ENCODE measurements at regions not wholly inside any gene's neighbourhood (a gene's known extent, or its start where the extent isn't known, plus 50 kb on each side); places are given as distances from the start of the nearest gene placed in this dataset.
A peak's percentile ranks its signal among the peaks of the same experiment; 100 is the strongest.

GRCh38 chr6:47134476-47135189 lies 92.5 kb upstream of the ADGRF1 start (continued):
- TF ChIP-seq TFDP1 (CRISPR knock-in tag; IDR thresholded peaks at IDR 0.05; ENCODE audit: borderline replicate concordance) (no peak), MED13 (CRISPR knock-in tag; IDR thresholded peaks at IDR 0.05) (no peak), ZNF124 (CRISPR knock-in tag; IDR thresholded peaks at IDR 0.05) (no peak; the same call in 1 of the 2 replicates), KAT2B (IDR thresholded peaks at IDR 0.05; ENCODE audit: borderline replicate concordance, low read depth, low read length) (no peak), ZNF552 (CRISPR knock-in tag; IDR thresholded peaks at IDR 0.05; ENCODE audit: borderline replicate concordance) (no peak), RBFOX2 (IDR thresholded peaks at IDR 0.05; ENCODE audit: low read depth, low read length) (no peak; the same call in 1 of the 2 replicates), ZNF264 (CRISPR knock-in tag; IDR thresholded peaks at IDR 0.05) (peak; percentile 86), ADNP (CRISPR knock-in tag; IDR thresholded peaks at IDR 0.05) (no peak), U2AF2 (IDR thresholded peaks at IDR 0.05; ENCODE audit: low read depth, low read length) (no peak), ZBTB21 (CRISPR knock-in tag; IDR thresholded peaks at IDR 0.05) (0 out of 2 replicates have a peak, but pooled peaks have one; percentile 38), FOXO1 (CRISPR knock-in tag; IDR thresholded peaks at IDR 0.05) (peak; percentile 49; the same call in 1 of the 2 replicates), ATAD3A (CRISPR knock-in tag; IDR thresholded peaks at IDR 0.05) (no peak), SRSF4 (IDR thresholded peaks at IDR 0.05; ENCODE audit: low read depth, low read length, poor library complexity, severe bottlenecking) (no peak), ZBTB34 (CRISPR knock-in tag; IDR thresholded peaks at IDR 0.05) (no peak), ZC3H13 (CRISPR knock-in tag; IDR thresholded peaks at IDR 0.05) (no peak), ZNF776 (CRISPR knock-in tag; IDR thresholded peaks at IDR 0.05) (no peak), ZNF891 (CRISPR knock-in tag; IDR thresholded peaks at IDR 0.05) (no peak), DDIT3 (CRISPR knock-in tag; IDR thresholded peaks at IDR 0.05) (no peak), TARDBP (CRISPR knock-in tag; IDR thresholded peaks at IDR 0.05) (peak; percentile 48; the same call in 1 of the 2 replicates), HNRNPLL (IDR thresholded peaks at IDR 0.05; ENCODE audit: low read depth, low read length, poor library complexity, severe bottlenecking) (no peak), ZNF792 (CRISPR knock-in tag; IDR thresholded peaks at IDR 0.05) (peak; percentile 67; the same call in 1 of the 2 replicates), ZSCAN9 (CRISPR knock-in tag; IDR thresholded peaks at IDR 0.05; ENCODE audit: borderline replicate concordance) (peak; percentile 65; the same call in 1 of the 2 replicates), ZNF687 (CRISPR knock-in tag; IDR thresholded peaks at IDR 0.05) (no peak), ZNF430 (CRISPR knock-in tag; IDR thresholded peaks at IDR 0.05) (no peak), GTF3A (CRISPR knock-in tag; conservative IDR thresholded peaks at IDR 0.05) (no peak)
